ENCODE measurements at regions not wholly inside any gene's neighbourhood (a gene's known extent, or its start where the extent isn't known, plus 50 kb on each side); places are given as distances from the start of the nearest gene placed in this dataset.
"Not testable (repeated sequence)": the region's sequence is repeated elsewhere in the genome, so short reads cannot be mapped to it uniquely, and the experiment has no call there.

GRCh38 chr1:149665528-149665927 is 81.9 kb downstream of the PPIAL4C start:
- not testable (repeated sequence) for H3K9ac ChIP-seq (ENCODE audit: low read length); H3K4me1 ChIP-seq (ENCODE audit: control insufficient read depth, insufficient read depth, low read length); H3K27me3 ChIP-seq (ENCODE audit: control insufficient read depth, insufficient read depth, low read length); H3K4me3 ChIP-seq (ENCODE audit: low read length); H3K36me3 ChIP-seq (ENCODE audit: control insufficient read depth, insufficient read depth, low read length); H3K9me3 ChIP-seq (ENCODE audit: control insufficient read depth, low read length)

- H3K9me3 ChIP-seq (ENCODE audit: control insufficient read depth, low read length); H3K4me3 ChIP-seq (ENCODE audit: low read length); H3K4me1 ChIP-seq (ENCODE audit: control insufficient read depth, insufficient read depth, low read length); H3K36me3 ChIP-seq (ENCODE audit: control insufficient read depth, insufficient read depth, low read length); H3K9ac ChIP-seq (ENCODE audit: low read length); H3K27me3 ChIP-seq (ENCODE audit: control insufficient read depth, insufficient read depth, low read length): not testable (repeated sequence)
Observed at GRCh38 chr1:149673231-149673909, 89.7 kb downstream of the PPIAL4C start.

- H3K4me3 ChIP-seq (ENCODE audit: low read length); H3K9me3 ChIP-seq (ENCODE audit: control insufficient read depth, low read length); H3K36me3 ChIP-seq (ENCODE audit: control insufficient read depth, insufficient read depth, low read length); H3K9ac ChIP-seq (ENCODE audit: low read length); H3K27me3 ChIP-seq (ENCODE audit: control insufficient read depth, insufficient read depth, low read length); H3K4me1 ChIP-seq (ENCODE audit: control insufficient read depth, insufficient read depth, low read length): not testable (repeated sequence)
Observed at GRCh38 chr1:149674921-149675320, 91.3 kb downstream of the PPIAL4C start.

- H3K9me3 ChIP-seq (ENCODE audit: control insufficient read depth, low read length); H3K9ac ChIP-seq (ENCODE audit: low read length); H3K36me3 ChIP-seq (ENCODE audit: control insufficient read depth, insufficient read depth, low read length); H3K27me3 ChIP-seq (ENCODE audit: control insufficient read depth, insufficient read depth, low read length); H3K4me1 ChIP-seq (ENCODE audit: control insufficient read depth, insufficient read depth, low read length); H3K4me3 ChIP-seq (ENCODE audit: low read length): not testable (repeated sequence)
Observed at GRCh38 chr1:149677359-149677758, 93.7 kb downstream of the PPIAL4C start.

GRCh38 chr1:149686593-149687238 is 95.8 kb upstream of the FCGR1A start:
- not testable (repeated sequence) for H3K4me3 ChIP-seq (ENCODE audit: low read length); H3K36me3 ChIP-seq (ENCODE audit: control insufficient read depth, insufficient read depth, low read length)

GRCh38 chr1:149691399-149691798 is 91.1 kb upstream of the FCGR1A start:
- H3K4me3 ChIP-seq (ENCODE audit: low read length); H3K4me1 ChIP-seq (ENCODE audit: control insufficient read depth, insufficient read depth, low read length); H3K36me3 ChIP-seq (ENCODE audit: control insufficient read depth, insufficient read depth, low read length); H3K9ac ChIP-seq (ENCODE audit: low read length); H3K27me3 ChIP-seq (ENCODE audit: control insufficient read depth, insufficient read depth, low read length); H3K9me3 ChIP-seq (ENCODE audit: control insufficient read depth, low read length): not testable (repeated sequence)

More at GRCh38 chr1:149686593-149687238, 95.8 kb upstream of the FCGR1A start:
- H3K4me1 ChIP-seq (ENCODE audit: control insufficient read depth, insufficient read depth, low read length); H3K27me3 ChIP-seq (ENCODE audit: control insufficient read depth, insufficient read depth, low read length); H3K9ac ChIP-seq (ENCODE audit: low read length); H3K9me3 ChIP-seq (ENCODE audit: control insufficient read depth, low read length): not testable (repeated sequence)

- not testable (repeated sequence) for H3K36me3 ChIP-seq (ENCODE audit: control insufficient read depth, insufficient read depth, low read length); H3K4me3 ChIP-seq (ENCODE audit: low read length); H3K27me3 ChIP-seq (ENCODE audit: control insufficient read depth, insufficient read depth, low read length); H3K9ac ChIP-seq (ENCODE audit: low read length); H3K4me1 ChIP-seq (ENCODE audit: control insufficient read depth, insufficient read depth, low read length); H3K9me3 ChIP-seq (ENCODE audit: control insufficient read depth, low read length)
Observed at GRCh38 chr1:149692804-149693539, 89.5 kb upstream of the FCGR1A start.

- not testable (repeated sequence) for H3K4me3 ChIP-seq (ENCODE audit: low read length); H3K27me3 ChIP-seq (ENCODE audit: control insufficient read depth, insufficient read depth, low read length); H3K9me3 ChIP-seq (ENCODE audit: control insufficient read depth, low read length); H3K4me1 ChIP-seq (ENCODE audit: control insufficient read depth, insufficient read depth, low read length); H3K36me3 ChIP-seq (ENCODE audit: control insufficient read depth, insufficient read depth, low read length); H3K9ac ChIP-seq (ENCODE audit: low read length)
Observed at GRCh38 chr1:149695066-149695465, 87.4 kb upstream of the FCGR1A start.

- H3K36me3 ChIP-seq (ENCODE audit: control insufficient read depth, insufficient read depth, low read length); H3K4me3 ChIP-seq (ENCODE audit: low read length); H3K9me3 ChIP-seq (ENCODE audit: control insufficient read depth, low read length); H3K4me1 ChIP-seq (ENCODE audit: control insufficient read depth, insufficient read depth, low read length); H3K27me3 ChIP-seq (ENCODE audit: control insufficient read depth, insufficient read depth, low read length); H3K9ac ChIP-seq (ENCODE audit: low read length): not testable (repeated sequence)
Observed at GRCh38 chr1:149700220-149700619, 82.3 kb upstream of the FCGR1A start.

GRCh38 chr1:149700677-149701567 is 81.6 kb upstream of the FCGR1A start:
- H3K9ac ChIP-seq (ENCODE audit: low read length); H3K36me3 ChIP-seq (ENCODE audit: control insufficient read depth, insufficient read depth, low read length); H3K4me1 ChIP-seq (ENCODE audit: control insufficient read depth, insufficient read depth, low read length); H3K9me3 ChIP-seq (ENCODE audit: control insufficient read depth, low read length); H3K27me3 ChIP-seq (ENCODE audit: control insufficient read depth, insufficient read depth, low read length); H3K4me3 ChIP-seq (ENCODE audit: low read length): not testable (repeated sequence)

- H3K4me1 ChIP-seq (ENCODE audit: control insufficient read depth, insufficient read depth, low read length); H3K4me3 ChIP-seq (ENCODE audit: low read length); H3K36me3 ChIP-seq (ENCODE audit: control insufficient read depth, insufficient read depth, low read length); H3K27me3 ChIP-seq (ENCODE audit: control insufficient read depth, insufficient read depth, low read length); H3K9me3 ChIP-seq (ENCODE audit: control insufficient read depth, low read length); H3K9ac ChIP-seq (ENCODE audit: low read length): not testable (repeated sequence)
Observed at GRCh38 chr1:149708192-149708853, 74.2 kb upstream of the FCGR1A start.

All from mucosa of stomach (tissue), 1 donor.